HCT116 (cell line): ENCODE measurements at regions not wholly inside any gene's neighbourhood (a gene's known extent, or its start where the extent isn't known, plus 50 kb on each side); places are given as distances from the start of the nearest gene placed in this dataset.

Experiments
- CEBPB ChIP-seq: IDR thresholded peaks from 2 replicates; pipeline ENCODE4 v1.6.1; 2012; ENCODE audit warnings: low read depth
- CTCF ChIP-seq, 3 experiments: fragments of 200-600 bp in 1 of 3; sonication (generic) in 1 of 3; IDR thresholded peaks in 2 of 3; conservative IDR thresholded peaks in 1 of 3; 2 replicates each; pipeline ENCODE4 v1.5.1; 2012 to 2017; ENCODE audit warnings: low read depth in 2 of 3, low read length in 2 of 3, antibody characterized with exemption in 1 of 3, borderline replicate concordance in 1 of 3, control low read depth in 1 of 3, mild to moderate bottlenecking in 1 of 3, mixed read lengths in 1 of 3, mixed run types in 1 of 3, moderate library complexity in 1 of 3; ENCODE audit not compliant: insufficient read depth in 1 of 3
- EZH2 ChIP-seq: fragments of 200-600 bp; sonication (generic); IDR thresholded peaks from 2 replicates; pipeline ENCODE4 v1.6.1; 2017; ENCODE audit warnings: antibody characterized with exemption, mixed run types
- EZH2phosphoT487 ChIP-seq: fragments of 200-600 bp; IDR thresholded peaks from 2 replicates; pipeline ENCODE4 v1.6.1; 2018; ENCODE audit warnings: antibody characterized with exemption, borderline replicate concordance
- JUND ChIP-seq: IDR thresholded peaks from 2 replicates; pipeline ENCODE4 v1.6.1; 2012
- MAX ChIP-seq: IDR thresholded peaks from 2 replicates; pipeline ENCODE4 v1.6.1; 2012
- POLR2A ChIP-seq: IDR thresholded peaks from 2 replicates; pipeline ENCODE4 v1.7.0; 2011; ENCODE audit warnings: borderline replicate concordance; ENCODE audit not compliant: insufficient read depth, insufficient read length; ENCODE audit errors: extremely low read depth
- POLR2AphosphoS5 ChIP-seq: IDR thresholded peaks from 2 replicates; pipeline ENCODE4 v1.6.1; 2011; ENCODE audit warnings: mild to moderate bottlenecking, low read depth, low read length, moderate library complexity
- RAD21 ChIP-seq: IDR thresholded peaks from 2 replicates; pipeline ENCODE4 v1.6.1; 2012; ENCODE audit warnings: low read depth, mild to moderate bottlenecking

- no peak for TF ChIP-seq EZH2phosphoT487
- TF ChIP-seq CTCF (IDR thresholded peaks at IDR 0.05 in 2 of 3, conservative IDR thresholded peaks at IDR 0.05 in 1 of 3; ENCODE audit: borderline replicate concordance in 1 of 3, insufficient read depth in 1 of 3, low read depth in 2 of 3, low read length in 2 of 3), result no peak
- TF ChIP-seq JUND, result no peak
- TF ChIP-seq POLR2A, result no peak
- no peak for TF ChIP-seq EZH2
- no peak for TF ChIP-seq MAX
- no peak for TF ChIP-seq RAD21
- TF ChIP-seq CEBPB, result no peak
- TF ChIP-seq POLR2AphosphoS5, result no peak
Measured at GRCh38 chr2:78832481-78832880, 193.0 kb upstream of the REG3G start.
